ENCODE measurements at regions not wholly inside any gene's neighbourhood (a gene's known extent, or its start where the extent isn't known, plus 50 kb on each side); places are given as distances from the start of the nearest gene placed in this dataset.

DNA sequence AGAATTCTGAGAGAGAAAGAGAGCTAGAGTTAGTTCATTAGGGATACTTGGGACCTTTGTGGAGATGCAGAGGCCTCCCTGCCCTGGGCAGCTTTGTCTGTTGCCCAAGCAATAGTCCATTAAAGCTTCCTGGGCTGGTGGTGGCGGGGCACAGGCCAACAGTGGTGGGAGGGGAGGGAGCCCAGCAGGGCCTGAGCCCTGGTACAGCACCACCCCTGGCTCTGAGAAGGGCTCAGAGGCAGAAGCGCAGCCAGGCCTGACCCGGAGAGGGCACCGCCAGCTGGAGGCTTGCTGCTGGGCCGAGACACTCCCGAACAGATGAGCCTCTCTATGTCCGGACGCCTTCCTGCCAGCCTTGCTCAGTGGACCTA lies 65.3 kb downstream of the EFNB1 start:
- DNase-seq (ENCODE audit: extremely low spot score, unreplicated experiment) = no peak
- Mint-ChIP-seq H3K27me3 (ENCODE audit: unreplicated experiment) (peaks cover 5% of the 10 kb centered on the region), H3K4me1 (ENCODE audit: unreplicated experiment) (peaks cover 12% of the 10 kb centered on the region), H3K36me3 (ENCODE audit: unreplicated experiment) (no peaks in the 10 kb centered on the region), H3K4me3 (ENCODE audit: unreplicated experiment) (no peak overlapping the region), H3K9me3 (ENCODE audit: unreplicated experiment) (no peaks in the 10 kb centered on the region), H3K27ac (ENCODE audit: unreplicated experiment) (no peak overlapping the region)
- TF ChIP-seq CTCF (IDR thresholded peaks at IDR 0.05) = no peak

DNA sequence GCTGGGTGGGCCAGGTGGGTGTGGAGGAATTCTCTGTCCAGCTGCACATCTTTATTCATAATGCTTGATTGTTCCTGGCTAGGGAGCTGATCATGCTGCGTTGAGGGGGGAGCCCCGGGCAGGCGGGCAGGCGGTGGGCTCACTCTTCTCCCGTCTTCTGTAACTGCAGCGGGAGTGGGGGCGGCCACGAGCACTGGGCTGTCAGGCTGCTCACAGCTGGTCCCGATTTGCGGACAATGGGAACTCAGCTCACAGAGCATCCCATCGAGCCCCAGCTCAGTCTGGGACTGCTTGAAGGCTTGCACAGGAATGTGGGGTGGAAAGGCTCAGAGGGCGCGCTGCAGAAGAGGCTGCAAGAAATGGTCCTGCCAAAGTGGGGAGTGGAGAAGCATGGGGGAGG lies 63.8 kb downstream of the EFNB1 start:
- Mint-ChIP-seq H3K4me3 (ENCODE audit: unreplicated experiment) (no peak overlapping the region), H3K27me3 (ENCODE audit: unreplicated experiment) (peaks cover 5% of the 10 kb centered on the region), H3K9me3 (ENCODE audit: unreplicated experiment) (no peaks in the 10 kb centered on the region), H3K4me1 (ENCODE audit: unreplicated experiment) (peaks cover 12% of the 10 kb centered on the region), H3K27ac (ENCODE audit: unreplicated experiment) (no peak overlapping the region), H3K36me3 (ENCODE audit: unreplicated experiment) (no peaks in the 10 kb centered on the region)
- no peak for DNase-seq (ENCODE audit: extremely low spot score, unreplicated experiment)
- no peak for TF ChIP-seq CTCF (IDR thresholded peaks at IDR 0.05)

DNA sequence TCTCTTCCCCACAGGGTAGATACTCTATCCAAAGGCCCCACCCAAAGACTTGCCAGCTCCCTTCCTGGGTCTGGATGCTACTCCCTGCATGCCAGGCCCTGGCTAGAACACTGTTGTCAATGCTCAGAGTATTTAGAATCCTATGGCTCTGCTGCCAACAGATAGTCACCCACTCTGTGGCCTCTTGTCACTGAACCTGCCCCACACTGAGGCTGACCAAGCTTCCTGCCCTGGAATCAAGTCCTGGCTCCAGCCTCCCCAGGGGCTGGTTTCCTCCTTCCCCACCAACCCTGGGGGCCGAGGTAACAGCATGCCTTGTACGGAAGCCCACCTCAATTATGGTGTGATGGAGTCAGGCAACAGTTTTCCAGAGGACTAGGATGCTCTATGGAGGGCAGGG lies 63.3 kb downstream of the EFNB1 start:
- no peak for DNase-seq (ENCODE audit: extremely low spot score, unreplicated experiment)

More for the DNA sequence above, 63.3 kb downstream of the EFNB1 start:
- Mint-ChIP-seq H3K9me3 (ENCODE audit: unreplicated experiment) (no peaks in the 10 kb centered on the region), H3K36me3 (ENCODE audit: unreplicated experiment) (no peaks in the 10 kb centered on the region), H3K4me3 (ENCODE audit: unreplicated experiment) (no peak overlapping the region), H3K27me3 (ENCODE audit: unreplicated experiment) (peaks cover 5% of the 10 kb centered on the region), H3K27ac (ENCODE audit: unreplicated experiment) (no peak overlapping the region), H3K4me1 (ENCODE audit: unreplicated experiment) (peaks cover 11% of the 10 kb centered on the region)
- TF ChIP-seq CTCF (IDR thresholded peaks at IDR 0.05) = no peak
